CMK (cell line): ENCODE measurements at regions not wholly inside any gene's neighbourhood (a gene's known extent, or its start where the extent isn't known, plus 50 kb on each side); places are given as distances from the start of the nearest gene placed in this dataset.

ENCODE experiments used
- DNase-seq: peaks from one replicate; pipeline ENCODE4 v3.0.0-alpha.2; 2010; ENCODE audit warnings: low read depth

- DNase-seq: no peak
Observed at GRCh38 chr12:97093187-97093683, 186.2 kb downstream of the NEDD1 start.

DNA sequence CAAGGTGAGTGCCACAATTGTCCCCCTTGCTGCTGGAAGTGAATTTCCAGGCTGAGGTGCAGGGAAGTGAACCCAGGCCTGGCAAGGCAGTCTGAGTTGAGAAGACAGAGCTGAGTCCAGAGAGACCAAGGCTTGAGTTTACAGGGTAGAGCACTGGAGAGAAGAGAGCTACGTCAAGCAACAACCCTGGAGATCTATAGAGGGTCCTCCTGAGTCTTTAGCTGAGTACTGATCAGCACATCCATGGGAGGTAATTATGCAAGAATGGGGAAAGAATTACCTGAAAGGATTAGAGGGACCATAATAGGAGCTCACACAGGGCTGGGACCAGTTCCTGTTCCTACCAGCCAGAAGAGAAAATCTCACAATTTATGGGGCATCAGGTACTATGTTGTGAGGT, 190.7 kb downstream of the NEDD1 start:
- DNase-seq: no peak

DNA sequence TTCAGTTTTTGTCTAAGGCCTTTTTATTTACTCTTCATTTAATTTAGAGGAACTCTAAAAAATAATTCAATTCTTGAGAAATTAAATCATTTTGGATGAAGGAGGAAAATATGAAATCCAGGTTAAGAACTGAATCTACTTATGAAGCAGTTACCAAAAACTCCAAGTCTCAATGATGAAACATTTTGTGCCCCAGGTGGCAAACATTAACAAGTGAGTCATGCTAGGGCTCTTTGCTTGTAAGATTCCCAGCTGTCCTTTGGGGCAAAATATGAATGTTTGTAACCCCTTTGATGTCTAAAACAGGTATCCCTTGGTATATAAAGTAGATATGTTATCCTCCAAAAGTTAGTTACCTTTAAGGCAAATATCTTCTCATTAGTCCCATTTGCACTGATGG, 202.4 kb downstream of the NEDD1 start:
- DNase-seq: no peak

- DNase-seq: no peak
Observed at GRCh38 chr12:97112136-97112535, 205.1 kb downstream of the NEDD1 start.

DNA sequence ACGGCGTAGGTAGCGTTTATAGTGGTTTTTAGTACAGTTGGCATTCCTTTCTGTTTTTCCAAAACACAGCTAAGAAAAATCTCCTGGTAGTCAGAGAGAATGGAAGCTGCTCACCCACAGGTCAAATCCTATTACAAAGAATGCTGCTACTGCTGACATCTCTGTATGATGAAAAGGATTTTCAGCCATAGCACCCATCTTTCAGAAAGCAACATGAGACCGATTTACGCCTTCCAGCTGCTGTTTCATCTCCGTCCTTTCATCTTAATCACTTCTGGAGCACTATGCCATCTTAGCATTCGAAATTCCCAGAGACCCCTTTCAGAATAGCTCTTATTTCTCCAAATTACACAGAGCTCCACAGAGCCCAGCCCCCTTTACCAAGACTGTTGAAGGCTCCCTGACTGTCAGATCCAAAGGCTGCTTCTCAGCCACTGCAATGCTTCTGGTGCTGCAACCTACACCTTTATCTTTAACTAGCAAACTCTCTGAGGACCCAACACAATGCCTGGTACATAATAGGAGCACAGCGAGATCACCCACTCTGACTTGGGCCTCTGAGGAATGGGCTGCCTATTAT, 211.8 kb downstream of the NEDD1 start:
- DNase-seq: no peak

GRCh38 chr12:97127061-97127460, 220.0 kb downstream of the NEDD1 start:
- no peak for DNase-seq

DNA sequence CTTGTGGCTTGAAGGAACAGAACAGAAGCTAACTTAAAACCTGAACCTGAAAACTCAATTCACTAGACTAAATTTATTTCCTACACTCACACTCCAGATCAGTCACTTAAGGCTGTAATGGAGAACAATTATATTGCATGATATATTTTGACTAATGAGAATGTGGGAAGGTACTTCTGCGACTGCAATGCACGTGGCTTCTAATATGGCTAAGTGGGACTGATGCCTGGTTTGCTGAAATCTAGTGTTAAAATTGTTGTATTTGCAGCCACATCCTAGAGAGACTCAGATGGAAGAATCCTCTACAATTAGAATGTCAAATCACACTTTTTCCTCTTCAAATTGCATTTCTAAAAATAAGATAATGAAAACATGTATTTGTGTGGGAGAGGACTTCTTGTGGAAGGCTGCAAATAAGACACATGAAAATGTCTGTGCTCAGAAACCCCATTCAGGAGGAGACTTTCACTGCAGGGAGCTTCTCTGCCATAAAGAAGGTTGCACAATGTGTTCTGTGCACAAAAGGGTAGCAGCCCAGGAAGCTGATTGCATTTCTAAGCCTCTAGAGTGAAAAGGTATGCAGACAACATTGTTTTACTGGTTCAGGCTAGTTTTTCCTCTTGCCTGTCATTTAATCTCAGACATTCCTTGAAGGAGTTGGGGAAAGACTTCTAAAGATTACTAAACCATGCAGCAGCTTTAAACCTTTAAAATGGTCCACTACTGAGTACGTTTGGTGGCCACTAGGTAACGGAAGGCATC, 224.3 kb downstream of the NEDD1 start:
- no peak for DNase-seq

GRCh38 chr12:97132270-97132669, 225.2 kb downstream of the NEDD1 start:
- DNase-seq: no peak

GRCh38 chr12:97134495-97134894, 227.4 kb downstream of the NEDD1 start:
- DNase-seq: no peak

- peak; percentile 25 for DNase-seq
Observed at GRCh38 chr12:97140355-97140754, 233.3 kb downstream of the NEDD1 start.

DNA sequence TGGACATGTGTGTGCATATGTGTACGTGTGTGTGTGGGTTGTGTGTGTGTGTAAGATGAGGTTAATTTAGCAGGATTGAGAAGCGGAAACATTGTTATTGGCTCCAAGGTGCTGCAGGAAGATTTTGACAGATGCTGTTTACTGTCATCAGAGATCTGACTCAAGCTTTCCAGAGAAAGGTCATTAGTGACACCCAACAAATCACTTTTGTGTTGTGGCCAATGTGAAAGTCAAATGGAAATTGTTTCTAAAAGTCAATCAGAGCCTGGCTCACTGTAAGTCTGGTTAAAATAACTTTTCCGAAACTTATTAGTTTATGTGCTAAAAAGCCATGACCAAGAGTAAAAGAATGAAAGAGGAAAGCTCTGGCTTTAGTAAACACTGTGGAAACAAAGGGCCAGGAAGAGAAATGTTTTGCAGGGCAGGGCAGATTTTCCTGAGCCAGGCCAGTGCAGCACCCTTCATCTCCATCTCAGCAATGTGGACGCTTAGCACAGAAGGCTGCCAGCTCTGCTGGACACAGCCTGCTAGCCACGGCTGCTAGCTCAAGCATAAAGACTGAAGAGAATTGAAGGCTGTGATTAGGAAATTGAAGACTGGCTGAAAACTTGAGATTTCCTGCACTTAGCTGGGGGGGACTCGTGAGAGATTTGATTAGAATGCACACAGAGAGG, 235.8 kb downstream of the NEDD1 start:
- DNase-seq: no peak

DNA sequence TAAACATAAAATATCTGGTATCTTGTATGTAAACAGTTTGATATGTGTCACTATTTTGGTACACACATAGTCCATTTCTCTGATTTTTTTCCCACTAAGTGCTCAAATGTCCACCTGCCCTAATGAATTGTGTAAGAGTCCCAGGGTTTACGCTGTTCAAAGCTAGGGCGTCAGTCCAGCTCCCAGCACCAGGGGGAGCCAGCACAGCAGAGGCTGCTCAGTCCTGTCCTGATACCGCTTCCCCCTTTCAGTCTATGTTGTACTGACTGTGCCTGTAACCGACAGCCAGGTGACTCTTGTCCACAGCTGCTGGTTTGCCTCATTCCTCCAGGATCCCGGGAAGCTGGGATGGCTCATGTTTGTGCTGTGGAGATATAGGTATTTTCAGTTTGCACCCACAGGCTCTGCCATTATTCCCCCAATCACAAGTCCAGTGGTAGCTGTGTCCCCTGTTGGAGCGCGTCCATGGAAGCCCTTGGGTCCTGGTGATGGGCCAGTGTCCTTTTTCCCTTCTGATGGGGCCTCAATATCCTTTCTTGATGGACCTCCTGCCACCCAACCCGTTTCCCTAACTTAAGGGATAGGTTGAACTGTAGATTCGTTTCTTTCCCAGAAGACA, 242.0 kb downstream of the NEDD1 start:
- no peak for DNase-seq

DNA sequence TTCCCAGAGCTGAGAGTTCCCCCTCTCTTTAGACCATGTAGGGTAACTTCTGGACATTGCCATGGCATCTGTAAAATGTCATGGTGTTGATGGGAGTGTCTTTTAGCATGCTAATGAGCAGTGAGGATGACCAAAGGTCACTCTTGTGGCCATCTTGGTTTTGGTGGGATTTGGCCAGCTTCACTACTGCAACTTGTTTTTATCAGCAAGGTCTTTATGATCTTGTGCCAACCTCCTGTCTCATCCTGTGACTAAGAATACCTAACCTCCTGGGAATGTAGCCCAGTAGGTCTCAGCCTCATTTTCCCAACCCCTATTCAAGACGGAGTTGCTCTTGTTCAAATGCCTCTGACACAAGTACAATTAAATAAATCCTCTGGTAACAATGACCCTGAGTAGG, 244.4 kb downstream of the NEDD1 start:
- DNase-seq: no peak

DNA sequence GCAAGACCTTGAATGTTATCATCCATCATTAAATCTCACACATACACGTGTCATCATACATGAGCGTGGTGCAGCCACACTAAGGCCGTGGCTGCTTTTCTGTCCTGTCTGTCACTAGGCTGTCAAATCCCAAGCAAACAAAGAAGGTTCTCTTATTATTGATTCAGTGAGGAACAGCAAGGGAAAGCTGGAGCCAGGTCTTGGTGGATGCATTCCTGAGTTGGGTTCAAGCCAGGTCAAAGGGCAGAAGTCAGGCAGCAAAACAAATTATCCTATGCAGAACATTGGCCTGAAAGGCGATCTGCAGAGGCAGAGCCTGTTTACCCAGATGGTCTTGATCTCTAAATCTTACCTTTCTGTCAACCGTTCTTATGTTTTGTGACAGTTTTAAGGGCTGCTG, 252.3 kb downstream of the NEDD1 start:
- no peak for DNase-seq

DNA sequence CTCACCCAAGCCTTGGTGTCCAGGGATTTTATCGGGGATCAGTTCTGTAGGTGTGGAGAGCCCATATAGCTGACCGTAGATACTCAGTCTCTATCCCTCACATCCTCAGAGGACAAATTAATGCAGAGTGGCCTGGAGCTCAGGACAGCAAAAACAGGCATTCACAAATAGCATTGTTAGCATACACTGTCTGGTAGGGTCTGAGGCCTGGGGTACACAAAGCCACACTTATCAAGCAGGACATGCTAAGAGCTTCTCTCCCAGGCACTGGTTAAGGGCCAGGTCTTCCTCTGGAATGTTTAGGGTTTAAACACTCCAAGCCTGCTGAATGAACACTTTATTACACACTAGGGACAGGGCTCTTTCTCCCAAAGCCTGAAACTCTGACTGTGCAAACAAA, 253.2 kb downstream of the NEDD1 start:
- no peak for DNase-seq

DNA sequence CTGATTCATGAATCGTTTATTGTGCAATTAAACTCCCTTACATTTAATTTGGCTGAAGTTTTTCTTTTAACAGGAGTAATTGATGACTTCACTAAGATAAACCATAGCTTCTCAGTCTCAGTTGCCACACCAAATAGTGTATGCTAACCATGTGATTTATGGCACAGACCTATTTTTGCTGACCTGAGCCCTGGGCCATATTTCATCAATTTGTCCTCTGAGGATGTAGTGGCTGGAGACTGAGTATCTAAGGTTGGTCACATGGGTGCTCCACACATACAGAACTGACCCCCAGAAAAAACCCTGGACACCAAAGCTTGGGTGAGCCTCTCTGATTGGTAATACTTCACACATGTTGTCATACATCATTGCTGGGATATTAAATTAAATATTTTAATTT, 255.1 kb downstream of the NEDD1 start:
- no peak for DNase-seq

- DNase-seq: peak; percentile 24
Observed at GRCh38 chr12:97164936-97165335, 257.9 kb downstream of the NEDD1 start.

GRCh38 chr12:97167598-97167997, 260.5 kb downstream of the NEDD1 start:
- no peak for DNase-seq

- DNase-seq: no peak
Observed at GRCh38 chr12:97168804-97169203, 261.7 kb downstream of the NEDD1 start.

- no peak for DNase-seq
Observed at GRCh38 chr12:97169889-97170567, 263.0 kb downstream of the NEDD1 start.

DNA sequence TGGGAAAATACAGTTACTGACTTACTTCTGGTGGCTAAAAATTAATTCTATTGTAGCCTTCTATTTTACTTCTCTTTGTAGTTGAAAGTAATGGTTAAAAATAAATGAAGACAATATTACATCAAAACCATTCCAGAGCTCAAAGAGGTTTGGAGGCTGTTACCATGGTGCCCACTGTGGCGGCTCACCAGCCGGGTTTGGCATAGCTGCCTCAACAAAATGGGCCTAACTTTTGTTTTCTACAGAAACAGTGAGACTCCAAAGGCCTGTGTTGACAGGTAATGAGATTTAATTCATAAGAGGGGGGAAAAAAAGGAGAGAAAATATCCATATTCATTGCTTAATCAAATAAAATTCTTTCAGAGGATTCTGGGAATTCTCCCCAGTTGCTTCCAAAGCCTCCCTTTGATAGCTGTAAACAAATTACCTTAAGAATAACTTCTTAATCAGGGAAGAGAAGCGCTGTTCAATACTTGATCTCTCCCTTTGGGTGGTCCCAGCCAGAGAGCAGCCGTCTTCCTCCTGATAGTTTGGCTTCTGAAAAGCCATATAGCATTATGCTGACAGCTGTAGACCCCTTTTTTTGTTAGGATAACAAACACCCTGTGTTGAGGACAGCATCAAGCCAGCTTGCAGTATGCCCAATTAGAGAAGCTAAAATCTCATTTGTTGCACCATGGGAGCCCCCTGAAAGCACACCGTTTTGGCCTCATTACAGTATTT, 266.8 kb downstream of the NEDD1 start:
- DNase-seq: no peak

GRCh38 chr12:97177481-97177880, 270.4 kb downstream of the NEDD1 start:
- no peak for DNase-seq
